Dermis blood vessel endothelial cell (primary cell): ENCODE measurements at regions not wholly inside any gene's neighbourhood (a gene's known extent, or its start where the extent isn't known, plus 50 kb on each side); places are given as distances from the start of the nearest gene placed in this dataset.
"Not testable (repeated sequence)": the region's sequence is repeated elsewhere in the genome, so short reads cannot be mapped to it uniquely, and the experiment has no call there.

Experiments used
- DNase-seq: peaks from one replicate; pipeline ENCODE4 v3.0.0; 2010

DNA sequence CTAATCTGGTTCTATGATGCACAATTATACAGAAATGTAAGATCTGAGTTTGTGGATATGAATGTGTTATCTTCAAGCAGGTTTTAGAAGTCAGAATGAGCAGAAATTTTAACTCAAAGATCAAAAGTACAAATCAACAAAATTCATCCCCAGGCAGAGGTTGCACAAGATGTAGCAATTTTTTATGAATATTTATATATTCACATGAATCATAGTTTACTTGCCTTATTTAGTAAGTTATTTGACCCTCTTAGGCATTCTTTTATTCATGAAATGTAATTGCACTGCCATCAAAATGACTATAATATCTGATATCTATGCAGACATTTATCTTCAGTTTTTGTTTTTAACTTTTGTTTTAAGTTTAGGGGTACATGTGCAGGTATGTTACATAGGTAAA lies 103.1 kb upstream of the DAZL start:
- no peak for DNase-seq

DNA sequence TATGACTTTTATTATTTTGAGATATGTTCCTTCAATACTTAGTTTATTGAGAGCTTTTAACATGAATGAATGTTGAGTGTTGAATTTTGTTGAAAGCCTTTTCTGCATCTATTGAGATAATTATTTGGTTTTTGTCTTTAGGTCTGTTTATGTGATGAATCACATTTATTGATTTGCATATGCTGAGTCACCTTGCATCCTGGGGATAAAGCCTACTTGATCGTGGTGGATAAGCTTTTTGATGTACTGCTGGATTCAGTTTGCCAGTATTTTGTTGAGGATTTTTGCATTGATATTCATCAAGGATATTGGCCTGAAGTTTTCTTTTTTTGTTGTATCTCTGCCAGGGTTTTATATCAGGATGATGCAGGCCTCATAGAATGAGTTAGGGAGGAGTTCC lies 106.5 kb upstream of the DAZL start:
- DNase-seq = not testable (repeated sequence)

DNA sequence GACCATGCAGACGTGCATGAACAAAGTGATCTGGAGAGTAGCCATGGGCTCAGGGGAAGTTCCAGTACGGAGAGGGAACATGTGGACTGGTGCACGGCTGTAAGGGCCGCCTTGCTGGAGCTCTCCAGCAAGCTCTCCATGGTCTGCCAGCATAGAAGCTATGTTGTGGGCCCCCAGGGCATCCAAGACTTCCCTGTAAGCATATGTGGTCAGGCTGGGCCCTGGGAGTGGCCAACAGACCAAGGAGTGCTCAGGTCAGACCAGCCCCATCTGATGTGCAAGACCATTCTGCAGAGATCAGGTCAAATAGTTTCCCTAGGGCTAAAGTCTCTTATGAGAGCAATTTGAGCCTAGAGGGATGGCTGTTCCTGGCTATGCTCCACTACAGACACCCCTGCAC lies 110.1 kb upstream of the DAZL start:
- DNase-seq = no peak

DNA sequence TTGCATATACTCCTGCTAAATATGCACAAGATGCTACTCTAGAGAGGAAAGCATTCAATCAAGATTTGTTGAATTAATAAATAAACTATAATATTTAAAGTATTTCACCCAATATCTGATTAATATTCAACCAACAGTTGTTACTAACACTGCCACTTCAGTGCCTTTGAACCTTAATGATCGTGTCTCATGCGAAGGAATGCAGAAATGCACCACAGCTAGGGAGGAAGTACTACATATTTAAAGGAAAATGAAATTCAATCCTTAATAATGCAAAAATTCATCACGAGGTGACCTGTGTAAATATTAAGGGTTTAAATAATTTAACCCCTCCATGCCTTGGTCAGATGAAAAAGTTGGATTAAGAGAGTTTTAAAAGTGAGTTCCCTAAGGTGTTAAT lies 114.2 kb upstream of the DAZL start:
- DNase-seq = no peak

DNA sequence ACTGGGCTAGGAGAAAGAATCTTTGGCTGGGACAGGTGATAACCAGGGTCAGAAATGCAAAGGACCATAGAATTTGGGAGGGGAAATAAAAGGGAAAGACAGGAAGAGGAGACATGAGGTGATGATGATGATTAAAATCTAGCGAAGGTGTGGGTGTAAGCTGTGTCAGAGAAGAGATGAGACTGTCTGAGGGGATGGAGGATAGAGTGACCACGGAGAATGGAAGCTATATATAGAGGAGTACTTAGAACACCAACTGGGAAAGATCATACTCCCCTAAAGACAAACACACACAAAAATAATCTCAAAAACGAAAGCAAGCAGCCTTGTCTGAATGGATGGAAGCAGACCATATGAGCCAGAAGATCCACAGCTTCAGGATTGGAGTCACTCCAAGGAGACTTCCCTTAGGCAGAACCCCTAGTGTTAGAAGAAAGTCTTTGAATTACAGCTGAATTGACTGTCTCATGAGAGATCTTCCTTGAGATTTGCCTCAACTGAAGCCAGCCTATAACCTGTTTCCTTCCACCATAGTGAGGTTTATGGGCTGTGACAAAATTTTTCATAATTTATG lies 115.2 kb upstream of the DAZL start:
- DNase-seq = no peak

DNA sequence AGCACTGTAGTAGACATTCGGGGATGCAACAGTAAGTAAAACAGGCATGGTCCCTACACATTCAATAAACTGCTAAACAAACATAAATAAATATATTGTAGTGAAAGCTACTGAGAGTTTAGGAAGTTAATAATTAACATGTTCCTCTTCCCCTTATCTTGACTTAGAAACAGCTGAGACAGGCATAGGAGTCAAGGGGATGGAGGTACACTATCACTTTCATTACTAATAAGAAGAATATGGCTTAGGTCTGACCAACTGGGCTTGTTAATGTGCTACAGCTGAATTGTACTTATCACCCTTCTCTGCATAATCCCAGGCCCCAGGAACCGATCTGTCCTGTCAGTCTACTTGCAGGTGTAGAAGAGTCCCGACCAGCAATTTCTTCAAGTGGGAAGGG lies 116.3 kb upstream of the DAZL start:
- no peak for DNase-seq

DNA sequence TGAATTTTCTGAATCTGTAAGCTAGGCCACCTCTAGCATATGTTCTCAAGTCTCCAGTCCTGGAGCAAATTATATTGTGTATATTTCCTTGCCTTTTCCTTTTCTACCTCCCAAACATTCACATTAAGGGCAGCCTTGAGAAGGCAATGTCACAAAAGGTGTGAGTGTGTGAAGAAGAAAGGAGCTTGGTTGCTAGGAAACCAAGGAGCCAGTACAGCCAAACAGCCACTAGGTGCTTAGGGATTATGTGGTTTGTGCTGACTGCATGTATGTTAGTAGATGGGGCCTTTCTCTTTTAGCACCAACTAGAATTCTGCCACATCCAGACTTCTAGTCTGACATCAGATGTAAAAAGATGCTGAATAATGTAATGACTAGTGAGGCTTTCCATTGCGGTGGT lies 118.8 kb upstream of the DAZL start:
- DNase-seq = peak; percentile 5

DNA sequence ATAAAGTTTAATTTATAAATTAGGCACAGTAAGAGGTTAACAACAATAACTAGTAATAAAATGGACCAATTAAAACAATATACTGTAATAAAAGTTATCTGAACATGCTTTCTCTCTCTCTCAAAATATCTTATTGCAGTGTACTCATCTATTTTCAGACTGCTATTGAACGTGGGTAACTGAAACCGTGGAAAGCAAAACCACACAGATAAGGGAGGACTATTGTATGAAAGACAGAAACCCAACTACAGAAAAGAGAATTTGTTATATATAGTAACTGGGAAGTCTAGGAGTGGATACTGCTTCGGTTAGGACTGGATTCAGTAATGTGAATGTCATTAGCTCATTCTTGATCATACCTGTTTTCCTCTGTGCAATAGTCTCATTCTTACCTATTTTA lies 119.3 kb upstream of the DAZL start:
- no peak for DNase-seq

DNA sequence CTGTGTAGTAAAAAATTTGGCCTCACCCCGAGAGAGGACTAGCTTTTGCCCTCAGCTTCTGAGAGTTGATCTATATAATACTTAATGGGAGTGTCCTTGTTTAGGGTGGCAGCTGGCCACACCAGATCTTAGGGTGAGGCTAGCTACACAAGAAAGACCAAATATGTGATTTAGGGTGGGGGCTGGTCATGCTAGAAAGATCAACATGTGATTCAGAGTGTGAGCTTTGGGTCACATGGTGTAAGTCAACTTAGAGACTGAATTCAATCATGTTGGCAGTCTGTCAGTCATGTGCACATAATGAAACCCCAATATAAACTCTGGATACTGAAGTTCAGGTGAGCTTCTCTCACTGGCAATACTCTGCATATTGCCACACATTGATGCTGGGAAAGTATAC lies 120.7 kb upstream of the DAZL start:
- DNase-seq = no peak

DNA sequence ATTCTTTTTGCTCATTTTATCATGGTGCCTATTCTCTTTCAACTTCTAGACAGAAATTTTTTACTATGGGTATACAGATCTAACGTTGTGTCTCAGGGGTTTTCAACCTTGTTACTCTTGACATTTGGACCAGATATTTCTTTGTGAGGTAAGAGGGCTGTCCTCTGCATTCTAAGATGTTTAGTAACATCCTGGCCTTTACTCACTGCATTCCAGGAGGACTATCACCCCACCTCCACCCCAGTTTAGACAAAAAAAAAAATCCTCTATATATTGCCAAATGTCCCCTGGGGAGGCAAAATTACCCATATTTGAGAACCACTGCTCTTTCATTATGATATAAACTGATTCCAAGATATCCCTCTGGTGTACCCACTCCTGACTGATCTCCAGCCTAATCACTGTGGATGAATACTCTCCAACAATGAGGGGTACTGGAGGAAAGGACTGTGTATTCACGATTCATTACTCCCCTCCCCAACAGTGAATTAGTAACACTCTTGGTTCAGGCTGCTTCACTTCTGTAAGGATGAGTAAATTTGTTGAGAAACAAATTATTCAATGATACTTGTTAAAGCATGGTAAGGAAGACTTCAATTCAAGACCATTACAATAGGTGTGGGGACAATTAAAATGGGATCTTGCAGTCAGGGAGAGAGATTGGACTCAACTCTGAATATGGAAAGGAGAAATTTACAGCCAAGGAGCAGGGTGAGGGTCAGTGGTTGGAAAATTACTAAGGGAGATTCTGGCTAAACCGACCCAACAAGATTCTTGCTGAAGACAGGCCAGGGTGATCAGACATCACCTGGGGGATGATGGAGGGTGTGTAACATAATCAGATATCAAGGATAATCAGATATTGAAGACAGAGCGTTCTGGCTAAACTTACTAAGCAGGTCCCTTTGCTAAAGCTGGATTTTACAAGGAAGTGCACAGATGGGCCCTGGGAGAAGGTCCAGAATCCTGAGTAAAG lies 123.8 kb upstream of the DAZL start:
- DNase-seq = no peak

DNA sequence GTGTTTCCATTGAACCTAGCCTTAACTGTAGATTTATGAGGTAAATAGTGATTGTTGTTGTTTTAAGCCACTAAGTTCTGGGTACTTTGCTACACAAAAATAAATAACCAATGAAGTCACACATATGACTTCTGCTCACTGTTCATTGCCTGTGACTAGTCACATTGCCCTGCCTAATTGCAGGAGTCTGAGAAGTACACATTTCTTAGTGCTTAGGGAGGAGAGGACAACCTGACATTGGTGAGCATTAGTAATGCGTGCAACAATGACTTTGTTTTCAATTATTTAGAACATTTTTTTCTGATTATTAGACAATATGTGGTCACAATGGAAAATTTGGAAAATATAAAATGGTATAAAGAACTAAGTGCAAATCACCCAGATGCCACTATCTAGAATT lies 133.2 kb upstream of the DAZL start:
- DNase-seq = no peak

DNA sequence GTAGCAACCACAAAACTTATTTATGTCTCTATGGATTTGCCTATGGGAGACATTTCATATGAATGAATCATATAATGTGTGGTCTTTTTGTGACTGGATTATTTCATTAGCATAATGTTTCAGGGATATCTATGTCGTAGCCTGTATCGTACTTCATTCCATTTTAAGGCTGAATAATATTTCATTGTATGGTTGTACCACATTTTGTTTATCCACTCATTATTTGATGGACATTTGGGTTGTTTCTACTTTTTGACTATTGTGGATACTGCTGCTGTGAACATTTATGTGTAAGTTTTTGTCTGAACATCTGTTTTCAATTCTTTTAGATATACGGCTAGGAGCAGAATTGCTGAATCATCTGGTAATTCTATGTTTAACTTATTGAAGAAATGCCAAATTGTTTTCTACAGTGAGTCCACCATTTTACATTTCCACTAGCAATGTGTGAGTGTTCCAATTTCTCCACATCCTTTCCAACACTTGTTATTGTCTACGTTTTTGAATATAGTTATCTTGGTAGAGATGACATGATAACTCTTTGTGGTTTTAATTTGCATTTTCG lies 134.4 kb upstream of the DAZL start:
- DNase-seq = no peak

DNA sequence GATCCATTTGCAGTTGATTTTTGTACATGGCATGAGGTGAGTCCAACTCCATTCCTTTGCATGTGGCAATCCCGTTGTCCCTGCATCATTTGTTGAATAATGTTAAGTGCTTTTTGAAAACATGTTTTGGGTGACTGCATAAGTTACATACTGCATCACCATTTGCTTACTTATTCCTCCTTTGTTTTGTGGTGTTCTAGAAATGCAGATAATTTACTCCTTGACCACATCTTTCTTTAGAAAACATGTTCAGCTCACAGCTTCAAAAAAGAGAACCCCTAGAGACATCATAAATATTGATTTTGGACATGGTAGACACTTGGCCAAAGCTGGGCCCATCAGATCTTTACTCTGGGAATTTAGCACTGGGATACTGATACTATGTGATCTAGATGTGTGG lies 135.3 kb upstream of the DAZL start:
- no peak for DNase-seq

DNA sequence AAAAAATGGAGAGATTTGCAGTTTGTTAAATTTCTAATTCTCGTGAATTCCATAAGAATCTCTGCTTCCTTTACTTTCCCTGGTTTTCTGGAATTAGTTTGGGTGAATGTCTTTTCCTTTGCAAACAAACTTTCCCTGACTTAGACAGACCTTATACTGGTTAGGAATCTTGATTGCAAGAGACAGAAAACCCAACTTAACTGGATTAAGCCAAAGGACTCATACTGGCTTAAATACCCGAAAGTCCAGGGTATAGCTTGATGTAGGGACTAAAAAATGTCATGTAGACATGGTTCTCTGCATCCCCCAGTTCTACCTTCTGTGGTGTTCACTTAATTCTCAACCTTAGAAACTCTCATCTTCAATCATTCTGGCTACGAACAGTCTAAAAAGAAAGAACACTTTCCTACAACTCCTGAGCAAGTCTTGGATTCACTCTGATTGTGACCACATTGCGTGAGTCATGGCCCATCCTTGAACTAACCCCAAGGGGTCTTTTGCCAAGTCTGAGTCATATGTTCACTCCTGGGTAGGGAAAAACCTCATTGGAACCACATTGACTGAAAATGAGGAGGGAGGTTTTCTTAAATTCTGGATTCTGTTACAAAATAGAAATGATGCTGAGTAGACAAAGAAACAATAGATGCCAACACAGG lies 136.0 kb upstream of the DAZL start:
- no peak for DNase-seq

DNA sequence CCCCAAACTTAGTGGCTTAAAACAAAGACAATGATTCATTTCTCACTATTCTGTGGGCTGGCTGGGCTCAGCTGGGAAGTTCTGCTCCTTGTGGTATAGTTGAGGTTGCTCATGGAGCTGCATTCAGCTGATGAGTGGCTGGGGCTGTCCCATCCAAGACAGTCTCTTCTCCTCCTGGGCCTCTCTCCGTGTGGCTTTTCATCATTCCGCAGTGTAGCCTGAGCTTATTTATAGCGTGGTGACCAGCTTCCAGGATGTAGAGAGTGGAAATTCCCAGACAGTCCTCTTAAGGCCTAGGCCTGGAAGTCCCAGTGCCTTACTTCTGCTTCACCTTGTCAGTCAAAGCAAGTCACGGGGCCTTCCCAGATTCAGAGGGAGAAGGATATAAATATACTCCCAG lies 136.7 kb upstream of the DAZL start:
- DNase-seq = no peak

DNA sequence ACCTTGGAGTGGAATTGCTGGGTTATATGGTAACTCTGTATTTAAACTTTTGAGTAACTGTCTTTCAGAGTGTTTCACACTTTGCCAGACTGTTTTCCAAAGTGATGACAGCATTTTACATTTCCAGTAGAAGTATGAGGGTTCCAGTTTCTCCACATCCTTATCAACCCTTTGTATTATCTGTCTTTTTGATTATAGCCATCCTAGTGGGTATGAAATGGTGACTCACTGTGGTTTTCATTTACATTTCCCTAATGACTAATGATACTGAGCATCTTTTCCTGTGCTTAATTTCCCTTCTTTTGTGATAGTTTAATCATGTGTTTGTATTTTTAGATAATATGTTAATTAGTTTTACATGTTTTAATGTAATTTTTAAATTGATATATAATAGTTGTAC lies 138.1 kb upstream of the DAZL start:
- no peak for DNase-seq

DNA sequence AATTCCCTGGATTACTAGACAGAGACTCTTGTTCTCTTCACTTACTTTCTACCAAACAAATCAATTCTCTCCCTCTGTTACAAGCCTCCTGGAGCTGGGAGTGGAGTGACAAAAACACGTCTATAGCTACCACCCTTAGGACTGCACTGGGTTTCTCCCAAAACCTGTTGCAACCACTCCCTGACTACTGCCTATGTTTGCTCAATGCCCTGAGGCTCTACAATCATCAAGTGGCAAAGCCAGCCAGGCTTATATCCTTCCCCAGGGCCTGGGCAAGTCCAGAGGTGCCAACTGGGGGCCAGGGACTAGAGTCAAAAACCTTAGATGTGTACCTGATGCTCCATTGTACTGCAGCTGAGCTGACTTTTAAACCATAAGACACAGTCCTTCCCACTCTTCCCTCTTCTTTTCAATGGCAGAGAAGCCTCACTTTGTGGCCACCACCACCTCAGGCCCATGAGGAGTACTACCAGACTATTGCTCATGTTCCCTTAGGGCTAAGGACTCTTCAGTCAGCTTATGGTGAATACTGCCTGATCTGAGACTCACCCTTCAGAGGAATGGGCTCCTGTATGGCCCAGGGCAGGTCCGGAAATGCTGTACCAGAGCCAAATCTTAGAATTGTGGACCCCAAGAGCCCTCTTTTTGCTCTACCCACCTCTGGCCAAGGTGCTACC lies 125.4 kb upstream of the PLCL2 start:
- no peak for DNase-seq

DNA sequence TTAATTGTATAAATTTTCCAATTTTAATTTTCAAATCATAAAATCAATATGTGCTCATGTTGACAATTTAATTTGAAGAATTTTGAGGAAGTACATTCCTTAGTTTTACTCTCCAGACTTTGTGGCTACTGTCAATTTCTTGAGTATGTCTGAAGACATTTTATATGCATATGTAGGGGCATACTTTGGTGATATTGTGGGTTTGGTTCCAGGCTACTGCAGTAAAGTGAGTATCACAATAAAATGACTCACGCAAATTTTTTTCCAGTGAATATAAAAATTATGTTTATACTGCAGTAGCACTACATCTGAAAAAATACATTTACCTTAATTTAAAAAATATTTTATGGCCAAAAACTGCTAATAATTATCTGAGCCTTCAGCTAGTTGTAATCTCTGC lies 123.2 kb upstream of the PLCL2 start:
- DNase-seq = no peak

DNA sequence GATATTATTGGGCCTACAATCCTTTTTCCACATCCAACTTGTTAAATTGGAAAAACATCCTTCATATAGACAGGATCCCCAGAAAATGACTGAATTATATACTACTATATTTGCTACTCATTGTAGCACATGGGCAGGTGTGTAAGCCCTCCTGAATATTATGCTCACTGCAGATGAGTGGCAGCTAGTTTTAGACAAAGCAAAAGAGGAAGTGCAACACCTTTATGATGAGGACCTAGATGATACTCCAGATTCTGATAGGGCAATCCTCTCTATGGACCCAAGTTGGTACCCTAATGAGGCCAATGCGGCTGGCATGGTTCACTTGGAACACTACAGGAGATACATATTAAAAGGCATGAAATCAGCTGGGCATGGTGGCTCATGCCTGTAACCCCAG lies 119.1 kb upstream of the PLCL2 start:
- no peak for DNase-seq

DNA sequence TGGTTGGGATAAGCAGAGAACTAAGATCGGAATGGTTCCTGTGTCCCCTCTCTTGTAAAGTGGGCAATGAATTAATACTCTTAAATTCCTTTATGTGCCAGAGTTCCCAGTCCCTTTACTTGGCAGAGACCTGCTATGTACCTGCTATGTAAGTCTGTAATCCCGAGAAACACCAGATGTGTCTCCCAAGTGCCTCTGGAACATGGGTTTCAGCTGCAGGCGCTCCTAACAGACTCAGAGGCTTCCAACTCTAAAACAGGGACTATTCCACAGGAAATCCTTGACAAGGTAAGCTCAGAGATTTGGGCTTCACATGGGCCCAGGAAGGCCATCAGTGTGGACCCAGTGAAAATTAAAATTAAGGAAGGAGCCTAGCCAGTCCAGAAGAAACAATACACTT lies 117.7 kb upstream of the PLCL2 start:
- DNase-seq = no peak

DNA sequence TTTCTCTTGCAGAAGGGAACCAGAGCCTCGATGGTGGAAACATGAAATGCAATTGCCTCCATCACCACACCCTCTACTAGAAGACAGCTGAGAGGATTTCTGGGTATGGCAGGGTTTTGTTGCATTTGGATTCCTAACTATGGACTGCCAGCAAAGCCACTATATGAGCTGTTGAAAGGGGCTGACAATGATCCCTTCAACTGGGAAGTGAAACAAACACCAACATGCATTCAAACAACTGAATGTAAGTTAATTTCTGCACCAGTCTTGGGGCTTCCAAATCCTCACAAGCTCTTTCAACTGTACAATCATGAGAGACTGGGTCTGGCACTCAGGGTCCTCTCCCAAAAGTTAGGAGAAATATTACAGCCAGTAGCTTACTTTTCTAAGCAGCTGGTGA lies 116.7 kb upstream of the PLCL2 start:
- no peak for DNase-seq

DNA sequence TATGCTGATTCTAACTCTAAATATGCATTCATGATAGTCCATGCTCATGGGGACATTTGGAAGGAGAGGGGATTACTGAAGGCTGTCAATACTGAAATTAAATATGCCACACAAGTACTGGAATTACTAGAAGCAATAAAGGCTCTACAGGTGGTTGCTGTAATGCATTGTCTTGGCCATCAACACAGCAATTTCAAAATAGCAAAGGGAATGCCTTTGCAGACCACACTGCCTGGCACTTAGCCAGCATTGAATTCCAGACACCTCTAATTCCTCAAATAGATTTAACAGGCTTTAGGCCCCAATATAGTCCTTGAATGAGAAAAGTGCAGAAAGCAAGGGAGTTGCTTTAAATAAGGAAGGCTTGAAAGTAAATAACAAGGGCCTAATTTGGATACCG lies 115.8 kb upstream of the PLCL2 start:
- DNase-seq = peak; percentile 15

DNA sequence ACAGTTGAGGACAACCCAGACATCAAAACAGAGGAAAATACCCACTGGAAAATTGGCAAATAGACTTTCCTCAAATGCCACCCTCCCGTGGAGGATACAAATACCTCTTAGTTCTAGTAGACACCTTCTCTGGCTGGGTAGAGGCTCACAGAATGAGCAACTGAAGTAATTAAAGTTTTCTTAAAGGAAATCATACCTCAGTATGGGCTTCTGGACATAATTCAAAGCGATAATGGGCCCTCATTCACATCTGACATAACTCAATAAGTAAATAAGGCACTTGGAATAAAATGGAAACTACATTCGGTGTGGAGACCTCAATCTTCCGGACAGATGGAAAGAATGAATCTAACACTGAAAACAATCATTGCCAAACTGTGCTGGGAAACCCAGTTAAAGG lies 115.2 kb upstream of the PLCL2 start:
- DNase-seq = no peak
